ENCODE measurements at regions not wholly inside any gene's neighbourhood (a gene's known extent, or its start where the extent isn't known, plus 50 kb on each side); places are given as distances from the start of the nearest gene placed in this dataset.

- Histone ChIP-seq H3K9me3 (no peaks in the 10 kb centered on the region), H3K27ac (no peak overlapping the region), H3K27me3 (replicated peaks in 1 of 7) (no peaks in the 10 kb centered on the region), H3K4me1 (no peaks in the 10 kb centered on the region), H3K36me3 (no peaks in the 10 kb centered on the region), H3K4me3 (no peak overlapping the region)
- WGBS, 5 donors, result 78 to 92% (median 86%) methylated on average over 3 of the region's 3 CpGs
- no peak for TF ChIP-seq POLR2A (IDR thresholded peaks at IDR 0.05)
- TF ChIP-seq CTCF (IDR thresholded peaks at IDR 0.05 in 8 of 11, conservative IDR thresholded peaks at IDR 0.05 in 3 of 11), result no peak
- no peak for TF ChIP-seq POLR2AphosphoS5 (IDR thresholded peaks at IDR 0.05)
- intact Hi-C loops (cut with DNase I; ENCODE audit: low total_unique reads), result no loop called here
- no peak for DNase-seq
Measured at GRCh38 chr4:14700544-14700943, 301.7 kb upstream of the CPEB2 start.

GRCh38 chr4:14701389-14701788, 300.9 kb upstream of the CPEB2 start:
- TF ChIP-seq CTCF (IDR thresholded peaks at IDR 0.05 in 8 of 11, conservative IDR thresholded peaks at IDR 0.05 in 3 of 11) (no peak), POLR2AphosphoS5 (IDR thresholded peaks at IDR 0.05) (no peak), POLR2A (IDR thresholded peaks at IDR 0.05) (no peak)
- 50 to 83% (median 58%) methylated on average over 2 of the region's 2 CpGs for WGBS, 5 donors
- DNase-seq, result no peak
- Histone ChIP-seq H3K27ac (no peak overlapping the region), H3K4me3 (no peak overlapping the region), H3K27me3 (replicated peaks in 1 of 7) (no peaks in the 10 kb centered on the region), H3K9me3 (no peaks in the 10 kb centered on the region), H3K36me3 (no peaks in the 10 kb centered on the region), H3K4me1 (no peaks in the 10 kb centered on the region)
- intact Hi-C loops (cut with DNase I; ENCODE audit: low total_unique reads), result no loop called here

GRCh38 chr4:14701896-14702295, 300.4 kb upstream of the CPEB2 start:
- H3K27ac ChIP-seq, result no peak overlapping the region
- 76 to 95% (median 80%) methylated on average over 1 of the region's 1 CpG for WGBS, 5 donors
- DNase-seq, result no peak
- no peak for TF ChIP-seq POLR2A (IDR thresholded peaks at IDR 0.05)
- TF ChIP-seq POLR2AphosphoS5 (IDR thresholded peaks at IDR 0.05), result no peak
- TF ChIP-seq CTCF (IDR thresholded peaks at IDR 0.05 in 8 of 11, conservative IDR thresholded peaks at IDR 0.05 in 3 of 11), result no peak
- H3K9me3 ChIP-seq, result no peaks in the 10 kb centered on the region
- H3K4me1 ChIP-seq, result no peaks in the 10 kb centered on the region
- intact Hi-C loops (cut with DNase I; ENCODE audit: low total_unique reads), result no loop called here
- H3K36me3 ChIP-seq, result no peaks in the 10 kb centered on the region
- H3K4me3 ChIP-seq, result no peak overlapping the region
- no peaks in the 10 kb centered on the region for H3K27me3 ChIP-seq (replicated peaks in 1 of 7)

- DNase-seq, result no peak
- Histone ChIP-seq H3K9me3 (no peaks in the 10 kb centered on the region), H3K27me3 (replicated peaks in 1 of 7) (no peaks in the 10 kb centered on the region), H3K36me3 (no peaks in the 10 kb centered on the region), H3K4me1 (no peaks in the 10 kb centered on the region), H3K4me3 (no peak overlapping the region), H3K27ac (no peak overlapping the region)
- TF ChIP-seq POLR2AphosphoS5 (IDR thresholded peaks at IDR 0.05) (no peak), CTCF (IDR thresholded peaks at IDR 0.05 in 8 of 11, conservative IDR thresholded peaks at IDR 0.05 in 3 of 11) (no peak)
- intact Hi-C loops (cut with DNase I; ENCODE audit: low total_unique reads), result no loop called here
Measured at GRCh38 chr4:14708574-14708973, 293.7 kb upstream of the CPEB2 start.

Data from spleen (tissue), 11 donors.